Stimulated activated CD4-positive, alpha-beta T cell treated with anti-CD3 and anti-CD28 coated beads, TNF-alpha, amount 100 ng/mL, for 1 hour (primary cell): ENCODE measurements at regions not wholly inside any gene's neighbourhood (a gene's known extent, or its start where the extent isn't known, plus 50 kb on each side); places are given as distances from the start of the nearest gene placed in this dataset.

ENCODE experiments used
- DNase-seq, 3 donors: peaks; one replicate each; pipeline ENCODE4 v3.0.0-alpha.2; 2020; ENCODE audit warnings: low read depth in 3 of 3, low spot score in 1 of 3

DNA sequence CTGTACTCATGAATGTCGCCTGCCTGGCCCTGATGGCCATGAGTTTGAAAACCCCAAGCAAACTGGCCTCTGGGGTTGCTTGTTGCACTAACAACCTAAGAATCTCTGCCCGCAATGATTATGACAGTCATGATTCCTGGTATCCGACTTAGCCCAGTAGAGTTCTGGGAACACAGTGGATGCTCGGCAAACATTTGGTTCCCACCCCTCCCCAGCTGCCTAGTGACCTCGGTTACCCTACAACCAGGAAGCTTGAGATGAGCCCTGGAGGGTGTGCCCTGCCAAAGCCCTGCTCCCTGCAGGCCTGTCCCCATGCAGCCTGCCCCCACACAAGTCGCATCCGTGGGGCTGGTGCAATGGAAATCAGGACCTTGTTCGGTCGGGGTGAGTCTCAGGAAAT lies 76.0 kb upstream of the ZBTB40 start:
- no peak for DNase-seq

DNA sequence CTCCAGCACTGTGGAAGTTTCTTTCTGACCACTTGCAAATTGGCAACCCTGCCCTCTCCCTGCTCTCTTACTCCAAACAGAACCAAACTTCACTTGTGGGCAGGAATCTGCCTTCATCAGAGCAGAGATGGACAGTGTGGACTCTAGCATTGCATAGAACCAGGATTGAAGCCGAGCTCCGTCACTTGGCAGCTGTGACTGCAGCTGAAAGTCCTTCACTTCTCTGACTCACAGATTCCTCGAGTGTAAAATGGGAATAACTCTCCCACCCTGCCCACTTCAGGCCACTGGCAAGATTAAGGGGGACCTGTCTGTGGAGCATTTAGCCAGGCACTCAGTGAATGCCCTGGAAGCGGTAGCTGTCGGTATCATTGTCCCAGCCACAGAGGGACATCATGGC lies 75.7 kb upstream of the ZBTB40 start:
- DNase-seq: no peak

DNA sequence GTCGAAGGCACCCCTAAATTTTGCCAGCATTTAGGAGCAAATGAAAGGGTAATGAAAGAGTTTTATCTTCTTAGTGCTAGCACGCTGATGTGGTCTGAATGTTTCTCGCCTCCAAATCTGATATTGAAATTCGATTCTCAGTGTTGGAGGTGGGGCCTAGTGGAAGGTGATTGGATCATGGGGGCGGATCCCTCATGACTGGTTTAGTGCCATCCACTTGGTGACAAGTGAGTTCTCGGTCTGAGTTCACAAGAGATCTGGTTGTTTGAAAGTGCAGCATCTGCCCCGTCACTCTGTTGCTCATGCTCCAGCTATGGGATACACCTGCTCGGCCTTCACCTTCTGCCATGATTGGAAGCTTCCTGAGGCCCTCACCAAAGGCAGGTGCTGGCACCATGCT lies 75.1 kb upstream of the ZBTB40 start:
- DNase-seq: no peak

DNA sequence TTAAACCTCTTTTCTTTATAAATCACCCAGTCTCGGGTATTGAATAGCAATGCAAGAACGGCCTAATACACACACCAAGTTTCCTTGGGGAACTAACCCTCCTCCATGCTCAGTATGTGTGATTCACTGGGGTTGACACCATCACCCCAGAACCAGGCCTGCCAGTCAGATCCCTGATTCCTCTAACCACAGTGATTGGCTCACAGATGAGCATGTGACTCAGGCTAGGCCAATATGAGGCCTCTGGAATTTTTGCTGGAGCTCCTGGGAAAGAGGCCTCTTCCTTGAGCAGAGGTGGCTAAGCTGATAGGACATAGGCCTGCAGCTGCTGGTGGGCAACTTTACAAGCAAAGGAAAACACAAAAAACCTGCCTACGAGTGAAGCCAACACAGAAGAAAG lies 74.7 kb upstream of the ZBTB40 start:
- DNase-seq: no peak

DNA sequence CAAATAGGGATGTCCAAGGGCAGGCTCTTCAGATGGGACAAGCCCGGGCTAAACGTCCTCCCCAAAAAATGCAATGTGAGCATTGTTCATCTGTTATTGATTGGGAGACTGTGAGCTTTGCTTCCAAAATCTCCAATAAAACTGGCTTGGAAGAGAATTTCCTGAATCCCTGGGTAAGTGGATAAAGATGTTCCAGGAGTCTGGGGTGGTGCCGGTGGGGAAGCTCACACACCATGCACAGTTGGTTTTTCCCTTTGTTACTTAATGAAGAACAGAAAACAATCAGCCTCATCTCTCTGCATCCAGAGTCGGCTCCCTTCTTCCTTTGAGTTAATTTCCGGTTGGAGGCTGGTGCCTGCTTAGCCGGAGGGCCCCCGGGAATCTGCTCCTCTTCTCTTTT lies 72.1 kb upstream of the ZBTB40 start:
- no peak for DNase-seq

DNA sequence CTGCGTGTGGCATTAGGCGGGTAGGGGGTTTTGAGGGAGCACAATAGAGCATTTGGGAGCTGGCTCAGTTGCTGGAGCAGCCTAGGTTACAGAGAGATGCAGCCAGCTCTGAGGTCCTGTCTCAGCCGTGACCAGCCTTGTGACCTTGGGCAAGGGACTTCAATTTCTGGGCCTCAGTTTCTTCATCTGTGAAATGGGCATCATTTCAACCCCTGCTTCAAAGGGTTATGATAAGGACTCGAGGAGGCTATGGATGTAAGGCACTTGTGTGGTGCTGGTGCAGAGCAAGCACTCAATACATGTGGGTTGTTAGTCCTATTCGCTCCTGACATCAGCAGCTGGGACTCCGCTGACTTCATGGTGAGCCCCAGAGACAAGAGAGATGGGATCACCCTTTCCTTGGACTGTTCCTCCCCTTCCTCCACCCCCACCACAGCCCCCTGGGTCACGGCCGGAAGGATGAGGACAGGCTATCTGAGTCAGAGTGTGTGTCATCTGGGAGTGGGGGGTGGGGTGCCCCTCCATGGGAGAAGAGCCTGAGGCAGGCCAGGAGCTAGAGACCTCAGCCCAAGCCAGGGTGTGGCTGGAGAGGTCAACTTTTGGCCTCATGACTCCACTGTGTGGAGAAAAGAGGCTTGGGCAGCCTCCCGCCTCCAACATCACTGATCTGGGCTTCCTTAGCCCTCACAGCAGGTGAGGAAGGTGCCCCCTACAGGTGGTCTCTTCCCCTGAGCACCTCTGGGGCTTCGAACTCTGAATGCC lies 71.4 kb upstream of the ZBTB40 start:
- no peak for DNase-seq

DNA sequence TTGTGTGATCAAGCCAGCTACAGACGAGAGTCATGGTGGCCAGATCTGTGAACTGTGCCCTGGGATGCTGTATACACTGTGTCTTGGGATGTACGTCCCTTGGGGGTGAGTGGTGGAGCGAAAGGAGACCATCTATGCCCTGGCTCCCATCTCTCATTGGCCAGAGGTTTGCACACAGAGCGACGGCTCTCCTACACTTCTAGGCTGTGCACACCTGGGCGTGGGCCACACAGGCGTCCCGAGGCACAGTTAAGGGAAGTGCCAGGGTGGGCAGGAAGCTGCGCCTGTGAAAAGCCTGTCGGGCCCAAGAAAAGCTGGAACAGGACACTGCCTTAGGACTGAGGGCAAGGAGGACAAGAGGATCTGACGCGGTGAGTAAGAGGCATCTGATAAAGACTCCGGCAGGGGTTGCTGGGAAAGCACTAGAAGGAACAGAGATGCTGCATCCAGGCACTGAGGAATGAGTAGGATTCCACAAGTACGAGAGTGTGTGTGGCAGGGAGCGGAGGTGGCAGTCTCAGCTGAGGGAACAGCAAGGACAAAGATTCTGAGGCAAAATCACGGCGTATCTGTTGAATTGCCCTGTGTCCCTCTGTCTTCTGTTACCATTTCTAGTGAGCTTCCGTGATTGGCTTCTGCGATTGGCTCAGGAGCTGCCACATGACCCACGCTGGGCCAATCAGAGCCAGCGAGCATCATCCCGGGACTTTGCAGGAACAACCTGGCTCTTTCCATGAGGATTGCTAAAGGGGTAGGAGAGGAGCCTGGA lies 67.9 kb upstream of the ZBTB40 start:
- DNase-seq: no peak

DNA sequence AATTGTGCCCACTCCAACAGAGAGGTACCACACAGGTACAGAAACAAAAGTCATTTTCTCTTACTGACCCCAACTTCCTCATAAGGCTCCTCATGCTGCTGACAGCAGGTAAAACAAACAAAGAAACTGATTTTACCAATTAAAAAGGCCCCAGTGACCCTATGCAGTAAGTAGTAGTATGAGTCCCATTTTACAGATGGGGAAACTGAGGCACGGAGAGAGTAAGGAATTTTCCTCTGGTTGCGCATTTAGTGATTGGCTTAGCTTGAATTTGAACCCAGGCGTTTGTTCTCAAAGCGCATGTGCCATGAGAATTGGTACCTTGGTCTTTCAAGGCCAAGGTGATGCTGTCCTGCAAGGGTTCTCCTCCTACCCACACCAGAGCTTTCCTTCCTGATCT lies 66.1 kb upstream of the ZBTB40 start:
- no peak for DNase-seq

DNA sequence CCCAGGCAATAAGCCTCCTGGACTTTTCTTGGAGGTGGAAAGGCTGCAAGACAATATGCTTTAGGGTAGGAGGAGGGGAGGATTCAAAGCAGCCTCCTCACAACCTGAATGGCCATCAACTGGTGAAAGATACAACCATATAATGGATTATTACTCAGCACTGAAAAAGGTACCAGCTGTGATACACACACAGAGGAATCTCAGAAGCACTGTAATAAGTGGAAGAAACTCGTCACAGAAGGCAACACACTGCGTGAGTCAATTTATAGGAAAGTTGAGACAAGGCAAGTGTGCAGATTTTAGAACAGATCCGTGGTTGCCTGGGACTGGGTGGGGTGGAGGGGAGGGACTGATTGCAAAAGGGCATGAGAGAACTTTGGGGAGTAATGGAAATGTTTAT lies 64.9 kb upstream of the ZBTB40 start:
- DNase-seq: no peak

DNA sequence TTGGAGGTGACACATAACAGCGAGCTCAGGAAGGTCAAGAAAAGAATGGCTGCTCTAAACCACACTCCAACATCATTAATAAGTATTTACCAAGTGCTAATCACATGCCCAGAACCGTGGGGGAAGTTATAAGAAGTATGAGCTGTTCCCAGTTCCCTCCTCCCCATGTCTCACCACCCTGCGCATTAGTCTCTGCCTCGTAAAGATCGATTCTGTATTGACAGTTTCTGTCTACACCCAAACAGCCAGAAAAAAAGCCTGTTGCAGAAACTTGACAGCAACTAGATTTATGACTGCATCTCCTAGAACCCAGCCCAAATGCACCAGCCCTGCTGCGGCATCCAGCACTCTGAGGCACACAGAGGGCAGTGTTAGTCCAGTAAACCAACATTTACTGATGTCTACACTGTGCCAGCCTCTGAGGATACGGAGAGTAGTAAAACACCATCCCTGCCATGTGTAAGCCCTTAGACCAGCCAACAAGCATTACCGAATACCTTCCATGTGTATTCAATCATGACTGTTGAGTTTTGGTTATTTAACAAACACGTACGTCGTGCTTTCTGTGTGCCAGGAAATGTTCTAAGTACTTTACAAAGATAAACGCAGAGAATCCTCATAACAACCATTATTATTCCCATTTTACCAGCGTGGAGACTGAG lies 63.6 kb upstream of the ZBTB40 start:
- DNase-seq: no peak

DNA sequence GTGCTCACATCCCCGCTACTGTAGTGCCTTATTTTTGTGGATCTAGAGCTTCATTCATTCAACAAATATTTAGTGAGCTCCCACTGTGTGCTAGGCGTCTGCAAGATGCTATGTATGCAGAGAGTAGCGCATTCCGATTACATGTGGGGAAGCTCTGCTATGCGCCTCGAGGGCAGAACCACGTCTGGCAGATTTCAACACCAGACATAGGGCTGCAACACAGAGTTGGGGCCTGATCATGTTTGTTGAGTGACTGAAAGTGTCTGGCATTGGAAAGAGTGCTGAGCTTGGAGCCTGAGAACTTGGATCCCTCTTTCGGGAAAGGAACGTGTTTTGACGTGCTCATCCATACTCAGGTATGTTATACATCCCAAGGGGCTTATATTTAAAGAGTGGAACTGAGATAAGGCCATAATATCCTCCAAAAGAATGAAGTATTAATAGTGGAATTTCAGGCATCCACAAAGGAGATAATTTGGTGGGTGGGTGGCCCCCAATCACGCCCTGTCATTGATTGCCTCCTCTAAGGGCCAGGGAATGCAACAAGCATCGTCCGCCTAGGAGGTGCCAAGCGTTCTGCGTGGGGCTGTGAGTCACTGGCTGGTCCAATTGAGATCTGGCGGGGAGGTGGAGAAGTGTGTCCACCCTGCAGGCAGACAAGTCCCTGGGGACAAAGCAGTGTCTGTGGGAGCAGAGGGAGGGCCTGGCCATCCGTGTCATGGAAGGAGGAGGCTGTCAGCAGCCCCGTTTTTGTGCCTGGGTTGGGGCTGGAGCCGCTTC lies 62.8 kb upstream of the ZBTB40 start:
- no peak for DNase-seq

DNA sequence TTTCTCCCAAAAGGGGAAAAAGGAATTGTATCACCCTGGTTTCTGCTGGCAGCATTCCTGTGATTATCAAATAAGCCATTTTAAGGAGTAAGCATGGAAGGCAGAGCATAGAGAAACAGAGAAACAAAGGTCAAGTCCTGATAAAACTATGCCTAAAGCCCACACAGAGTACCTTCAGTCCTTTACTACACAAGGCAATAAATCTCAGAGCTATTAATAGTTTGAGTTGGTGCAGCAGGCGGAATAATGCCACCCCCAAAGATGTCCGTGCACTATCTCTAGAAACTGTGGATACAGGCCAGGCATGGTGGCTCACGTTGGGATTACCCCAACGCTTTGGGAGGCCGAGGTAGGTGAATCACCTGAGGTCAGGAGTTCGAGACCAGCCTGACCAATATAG lies 58.1 kb upstream of the ZBTB40 start:
- DNase-seq: no peak

DNA sequence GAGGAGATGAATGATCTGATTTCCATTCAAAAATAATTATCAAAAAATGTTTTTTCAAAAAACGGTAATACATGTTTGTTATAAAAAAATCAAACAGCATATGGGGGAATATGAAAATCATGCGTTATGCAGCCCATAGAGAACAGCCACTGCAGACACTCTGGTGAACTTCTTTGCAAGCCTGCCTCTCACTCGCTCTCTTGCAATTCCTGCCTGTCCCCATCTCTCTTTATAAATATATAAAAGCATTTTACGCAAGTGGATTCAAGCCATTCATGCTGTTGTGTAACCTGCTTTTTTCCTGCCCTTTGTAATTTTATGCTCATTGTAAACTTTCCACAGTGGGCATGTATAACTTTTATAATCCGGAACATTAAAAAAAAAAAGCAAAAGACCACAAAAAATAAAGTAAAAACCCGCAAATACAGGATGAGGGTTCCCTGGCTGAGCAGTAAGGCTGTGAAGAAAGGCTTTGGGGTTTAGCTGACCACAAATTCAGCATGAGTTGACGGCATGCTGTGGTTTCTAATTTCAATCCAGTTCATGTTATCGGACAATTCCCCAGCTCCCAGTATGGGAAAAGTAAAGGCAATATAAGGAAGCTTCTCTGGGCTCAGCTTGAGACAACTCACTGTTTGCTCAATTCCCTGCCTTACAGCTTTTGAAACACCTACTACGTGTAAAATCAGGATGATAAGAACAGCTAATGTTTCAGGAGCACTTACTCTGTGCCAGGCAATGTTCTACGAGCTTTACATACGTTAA lies 52.8 kb upstream of the ZBTB40 start:
- DNase-seq: no peak

DNA sequence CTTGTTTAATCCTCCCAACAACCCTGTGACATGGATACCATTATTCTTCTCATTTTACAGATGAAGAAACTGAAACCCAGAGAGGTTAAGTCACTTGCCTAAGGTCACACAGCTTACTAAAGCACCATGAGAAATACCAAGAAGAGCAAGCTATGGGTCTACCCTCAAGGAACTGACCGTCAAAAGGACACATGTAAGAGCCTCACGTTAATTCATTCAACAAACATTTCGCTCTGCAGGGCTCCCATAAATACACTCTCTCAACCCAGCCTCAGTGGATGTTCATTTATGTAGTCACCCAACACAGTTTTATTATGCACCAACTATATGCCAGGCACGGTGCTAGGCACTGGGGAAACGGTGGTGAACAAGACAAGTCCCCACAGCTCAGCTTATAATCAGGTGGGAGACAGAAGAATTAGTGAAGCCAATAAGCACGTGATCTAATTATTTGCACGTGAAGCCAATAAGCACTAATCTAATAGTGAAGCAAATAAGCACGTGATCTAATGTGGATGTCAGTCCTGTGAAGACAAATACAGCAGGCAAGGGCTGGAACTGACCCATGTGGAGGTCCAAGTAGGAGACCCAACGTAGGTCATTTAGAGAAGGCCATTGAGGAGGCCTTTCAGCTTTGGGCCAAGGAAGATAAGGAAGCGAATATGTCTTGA lies 52.1 kb upstream of the ZBTB40 start:
- DNase-seq: no peak
